ENCODE measurements at regions not wholly inside any gene's neighbourhood (a gene's known extent, or its start where the extent isn't known, plus 50 kb on each side); places are given as distances from the start of the nearest gene placed in this dataset.

GRCh38 chr3:72254483-72254882, 469.5 kb upstream of the PROK2 start:
- FAIRE-seq, result no peak
- 92% methylated on average over 2 of the region's 2 CpGs; no CpG with 5 or more reads in 1 of the 2 experiments for WGBS, 2 experiments (ENCODE audit: extremely low coverage in 1 of 2, insufficient coverage in 1 of 2, insufficient read length in 1 of 2, insufficient replicate concordance in 2 of 2, low coverage in 1 of 2, low lambda C conversion rate in 2 of 2, missing lambda C conversion rate in 1 of 2)
- TF ChIP-seq KDM4A (IDR thresholded peaks at IDR 0.05; ENCODE audit: low read depth, low read length, severe bottlenecking) (no peak), USF2 (IDR thresholded peaks at IDR 0.05; ENCODE audit: low read length) (no peak), ATF2 (IDR thresholded peaks at IDR 0.05; ENCODE audit: low read length) (no peak), NRF1 (IDR thresholded peaks at IDR 0.05; ENCODE audit: low read depth, low read length) (no peak), ATF3 (IDR thresholded peaks at IDR 0.05; ENCODE audit: insufficient read depth, low read depth, low read length) (no peak), POLR2A (IDR thresholded peaks at IDR 0.05; ENCODE audit: control extremely low read depth in 1 of 2, low read depth in 2 of 2, low read length in 2 of 2) (no peak), CREB1 (IDR thresholded peaks at IDR 0.05) (no peak), SUZ12 (IDR thresholded peaks at IDR 0.05; ENCODE audit: low read length) (no peak), TBP (IDR thresholded peaks at IDR 0.05; ENCODE audit: low read depth, low read length) (no peak), BACH1 (IDR thresholded peaks at IDR 0.05; ENCODE audit: low read length) (no peak), FOSL1 (IDR thresholded peaks at IDR 0.05; ENCODE audit: insufficient read depth, low read depth, low read length) (no peak)

More at GRCh38 chr3:72254483-72254882, 469.5 kb upstream of the PROK2 start:
- H2BK5ac ChIP-seq (ENCODE audit: low read depth, low read length), result no peak overlapping the region
- H3K4me3 ChIP-seq (ENCODE audit: extremely low read depth in 1 of 4, insufficient read depth in 2 of 4, low read depth in 3 of 4, low read length in 4 of 4), result no peak overlapping the region
- no peak overlapping the region for H2AFZ ChIP-seq (ENCODE audit: low read length)
- no peak overlapping the region for H3K18ac ChIP-seq (ENCODE audit: extremely low read depth, low read length)
- no peaks in the 10 kb centered on the region for H3K79me2 ChIP-seq (ENCODE audit: control insufficient read depth in 1 of 2, insufficient read depth in 2 of 2, low read length in 2 of 2)
- no peak overlapping the region for H3K23ac ChIP-seq (ENCODE audit: insufficient read length)
- H2BK15ac ChIP-seq (ENCODE audit: low read length), result no peak overlapping the region
- no peak overlapping the region for H2BK20ac ChIP-seq (ENCODE audit: low read length)
- H2AK5ac ChIP-seq (ENCODE audit: low read depth, low read length), result no peak overlapping the region
- no peak overlapping the region for H4K8ac ChIP-seq (ENCODE audit: extremely low read depth, insufficient read depth, low read length)
- no peak overlapping the region for H2BK12ac ChIP-seq (ENCODE audit: low read depth, low read length)
- no peak overlapping the region for H2BK120ac ChIP-seq (replicated peaks; ENCODE audit: low read depth, low read length)
- H3K9me3 ChIP-seq (ENCODE audit: insufficient read depth in 2 of 2, low read depth in 1 of 2, low read length in 1 of 2), result peaks cover 0 to 3% of the 10 kb centered on the region in 2 experiments; a peak in 2 of 4 replicates
- no peaks in the 10 kb centered on the region for H3K27me3 ChIP-seq (replicated peaks in 1 of 4; ENCODE audit: control insufficient read depth in 3 of 4, extremely low read depth in 1 of 4, insufficient read depth in 3 of 4, low read length in 3 of 4)
- no peak overlapping the region for H4K91ac ChIP-seq (replicated peaks; ENCODE audit: insufficient read length, low read length)
- H3K56ac ChIP-seq (replicated peaks; ENCODE audit: insufficient read length, low read depth, low read length), result no peak overlapping the region
- H3K9ac ChIP-seq (replicated peaks in 1 of 4; ENCODE audit: extremely low read depth in 1 of 4, low read depth in 3 of 4, low read length in 3 of 4), result no peak overlapping the region
- ChIA-PET POLR2A (ENCODE audit: partially characterized antibody) (no interaction called here), CTCF (ENCODE audit: partially characterized antibody) (interaction anchor here (0.7 to 5.2 kb wide), 6 partner anchors 11 to 327 kb away, joined by 3 to 16 read pairs (median 4); no protein-coding TSS in a partner anchor)
- H3K23me2 ChIP-seq (ENCODE audit: low read depth, low read length), result no peaks in the 10 kb centered on the region
- peaks cover 0 to 13% (median 6%) of the 10 kb centered on the region in 4 experiments; a peak in 6 of 7 replicates for H3K4me1 ChIP-seq (replicated peaks in 1 of 4; ENCODE audit: control insufficient read depth in 3 of 4, insufficient read depth in 4 of 4, low read length in 3 of 4)
- no peaks in the 10 kb centered on the region for H4K20me1 ChIP-seq (replicated peaks in 1 of 2; ENCODE audit: control insufficient read depth in 1 of 2, insufficient read depth in 2 of 2, low read length in 2 of 2)
- H4K5ac ChIP-seq (ENCODE audit: insufficient read length, low read depth, low read length), result no peak overlapping the region
- no peak for DNase-seq (ENCODE audit: low read depth in 1 of 2, low spot score in 2 of 2)
- no peak overlapping the region for H3K14ac ChIP-seq (ENCODE audit: insufficient read length)
- no peak overlapping the region for H3K4me2 ChIP-seq (ENCODE audit: insufficient read depth in 1 of 2, low read depth in 2 of 2, low read length in 2 of 2)
- H3K79me1 ChIP-seq (ENCODE audit: low read depth, low read length), result no peaks in the 10 kb centered on the region
- H3K27ac ChIP-seq (ENCODE audit: low read depth, low read length), result no peak overlapping the region
- no peaks in the 10 kb centered on the region for H3K36me3 ChIP-seq (ENCODE audit: control insufficient read depth in 2 of 4, insufficient read depth in 4 of 4, low read length in 3 of 4)
- no peak overlapping the region for H3K4ac ChIP-seq (replicated peaks; ENCODE audit: insufficient read length, low read depth, low read length)

All from H1 (cell line).